SW480 (cell line): ENCODE measurements at regions not wholly inside any gene's neighbourhood (a gene's known extent, or its start where the extent isn't known, plus 50 kb on each side); places are given as distances from the start of the nearest gene placed in this dataset.
"Not testable (repeated sequence)": the region's sequence is repeated elsewhere in the genome, so short reads cannot be mapped to it uniquely, and the experiment has no call there.

Experiments used
- DNase-seq: peaks from one replicate; pipeline ENCODE4 v3.0.0-alpha.2; 2016; ENCODE audit warnings: low spot score

DNA sequence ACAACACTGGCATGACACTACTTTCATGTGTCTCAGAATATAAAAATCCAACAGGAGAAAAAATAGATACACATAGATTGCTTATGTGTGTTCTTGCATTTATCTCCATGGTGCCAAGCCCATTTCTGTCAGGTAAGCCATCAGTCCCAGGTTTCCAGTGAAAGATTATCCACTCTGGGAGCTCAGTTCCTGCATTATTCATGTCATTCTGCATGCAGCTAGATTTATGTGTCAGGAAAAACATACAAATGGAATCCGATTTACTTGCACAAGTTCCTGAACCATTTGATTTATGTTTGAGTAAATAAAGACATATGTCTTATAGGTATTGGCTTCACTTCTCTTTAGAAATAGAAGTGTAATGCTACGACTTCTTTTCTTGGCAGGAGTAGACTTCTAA lies 569.7 kb downstream of the KCNJ2 start:
- no peak for DNase-seq

DNA sequence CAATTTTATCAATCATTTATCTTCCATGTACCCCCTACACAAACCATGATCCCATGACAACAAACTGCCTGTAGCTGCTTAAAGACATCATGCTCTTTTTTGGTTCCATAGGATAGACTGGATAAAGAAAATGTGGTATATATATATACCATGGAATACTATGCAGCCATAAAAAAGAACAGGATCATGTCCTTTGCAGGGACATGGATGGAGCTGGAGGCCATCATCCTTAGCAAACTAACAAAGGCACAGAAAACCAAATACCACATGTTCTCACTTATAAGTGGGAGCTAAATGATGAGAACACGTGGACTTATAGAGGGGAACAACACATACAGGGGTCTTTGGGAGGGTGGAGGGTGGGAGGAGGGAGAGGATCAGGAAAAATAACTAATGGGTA lies 577.2 kb downstream of the KCNJ2 start:
- not testable (repeated sequence) for DNase-seq

DNA sequence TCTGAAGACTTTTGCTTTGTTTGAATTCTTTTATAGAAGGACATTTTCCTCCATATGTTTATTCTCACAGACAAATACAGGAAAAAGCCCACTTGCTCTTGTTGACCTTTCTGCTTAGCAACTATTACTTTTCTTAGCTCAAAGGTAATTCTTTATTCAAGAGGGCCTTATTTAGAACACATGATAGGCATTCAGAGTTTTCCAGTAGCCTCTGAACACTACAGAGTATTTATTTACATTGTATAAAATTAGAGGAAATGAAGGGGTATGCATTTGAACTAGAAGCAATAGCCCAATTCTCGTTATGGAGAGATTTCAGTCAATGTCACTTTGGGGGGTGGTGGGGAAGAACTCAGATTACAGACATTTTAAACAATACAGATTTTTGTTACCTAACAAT lies 581.7 kb downstream of the KCNJ2 start:
- DNase-seq, result no peak

- not testable (repeated sequence) for DNase-seq
Measured at GRCh38 chr17:70752461-70752860, 583.1 kb downstream of the KCNJ2 start.

DNA sequence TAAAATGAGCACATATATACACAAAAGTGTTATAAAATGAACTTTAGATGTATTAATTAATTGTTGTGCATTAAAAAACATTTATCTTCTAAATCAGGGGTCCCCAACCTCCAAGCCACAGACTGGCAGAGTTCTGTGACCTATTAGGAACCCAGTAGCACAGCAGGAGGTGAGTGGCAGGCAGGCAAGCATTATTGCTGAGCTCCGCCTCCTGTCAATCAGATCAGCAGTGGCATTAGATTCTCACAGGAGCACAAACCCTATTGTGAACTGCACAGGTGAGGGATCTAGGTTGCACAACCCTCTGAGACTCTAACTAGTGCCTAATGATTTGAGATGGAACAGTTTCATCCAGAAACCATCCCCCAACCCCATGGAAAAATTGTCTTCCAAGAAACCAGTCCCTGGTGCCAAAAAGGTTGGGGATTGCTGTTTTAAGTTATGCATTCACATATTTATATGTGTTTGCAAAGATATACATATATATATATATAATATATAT lies 583.7 kb downstream of the KCNJ2 start:
- DNase-seq, result no peak

DNA sequence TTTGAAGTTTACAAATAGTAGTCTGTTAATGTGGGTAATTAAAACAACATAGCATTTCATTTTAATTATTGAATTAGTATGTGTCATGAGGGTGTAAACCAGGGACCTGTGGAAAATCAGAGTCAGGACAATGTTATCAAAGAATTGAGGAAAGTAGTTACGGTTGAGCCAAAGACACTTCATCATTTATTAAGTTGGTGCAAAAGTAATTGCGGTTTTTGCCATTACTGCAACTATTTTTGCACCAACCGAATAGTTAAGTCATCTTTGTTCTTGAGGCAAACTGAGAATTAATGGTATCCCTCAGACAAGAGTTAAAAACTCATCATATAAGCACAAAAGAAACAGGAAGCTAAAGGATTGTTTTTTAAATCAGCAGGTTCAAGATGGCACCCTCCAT lies 593.7 kb downstream of the KCNJ2 start:
- no peak for DNase-seq

DNA sequence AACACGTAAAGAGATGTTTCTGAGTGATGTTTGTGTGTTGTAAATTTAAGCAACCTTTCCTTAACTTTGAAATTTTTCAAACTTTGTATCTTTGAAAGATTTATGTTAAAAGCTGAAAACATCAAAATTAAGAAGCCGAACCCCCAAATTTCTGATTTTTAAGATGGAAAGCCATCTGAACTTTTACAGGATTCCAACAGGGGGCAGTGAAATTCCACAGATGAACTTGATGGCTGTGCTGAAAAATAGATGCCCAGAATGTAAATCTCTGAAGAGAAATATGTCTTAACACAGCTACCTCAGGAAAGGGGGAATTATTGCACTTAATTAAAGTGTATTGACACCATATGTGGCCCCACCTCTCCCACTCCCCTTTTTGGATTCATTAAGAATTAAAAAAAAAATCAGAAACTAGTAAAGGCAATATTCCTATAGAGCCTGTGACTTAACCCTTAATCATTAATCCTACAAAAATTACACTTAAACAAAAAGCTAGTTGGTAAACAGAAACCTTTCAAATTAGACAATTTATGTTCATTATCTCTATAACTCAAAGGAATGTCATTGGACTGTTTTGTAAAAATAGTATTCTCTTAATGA lies 597.9 kb downstream of the KCNJ2 start:
- DNase-seq, result peak; percentile 46

GRCh38 chr17:70769956-70770355 lies 600.6 kb downstream of the KCNJ2 start:
- no peak for DNase-seq

GRCh38 chr17:70771804-70772386 lies 602.6 kb downstream of the KCNJ2 start:
- DNase-seq, result no peak

DNA sequence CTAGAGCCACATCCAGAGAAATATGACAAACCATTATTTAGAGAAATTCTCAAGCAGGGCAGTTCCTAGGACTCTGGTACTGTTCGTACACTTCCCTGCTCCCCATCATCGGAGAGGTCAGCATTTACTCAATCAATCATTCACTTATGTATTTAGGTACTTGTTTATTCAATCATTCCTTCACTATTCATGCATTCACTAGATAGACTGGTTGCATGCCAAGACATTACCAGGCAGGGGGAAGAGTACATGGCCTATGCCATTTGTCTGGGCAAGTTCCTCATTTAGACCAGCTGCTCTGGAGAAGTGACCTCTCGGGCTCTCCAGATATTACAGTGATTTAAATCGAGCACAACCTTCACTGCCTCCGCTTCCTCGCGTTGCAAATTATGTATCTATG lies 603.4 kb downstream of the KCNJ2 start:
- DNase-seq, result no peak

- DNase-seq, result no peak
Measured at GRCh38 chr17:70773258-70773657, 603.9 kb downstream of the KCNJ2 start.

DNA sequence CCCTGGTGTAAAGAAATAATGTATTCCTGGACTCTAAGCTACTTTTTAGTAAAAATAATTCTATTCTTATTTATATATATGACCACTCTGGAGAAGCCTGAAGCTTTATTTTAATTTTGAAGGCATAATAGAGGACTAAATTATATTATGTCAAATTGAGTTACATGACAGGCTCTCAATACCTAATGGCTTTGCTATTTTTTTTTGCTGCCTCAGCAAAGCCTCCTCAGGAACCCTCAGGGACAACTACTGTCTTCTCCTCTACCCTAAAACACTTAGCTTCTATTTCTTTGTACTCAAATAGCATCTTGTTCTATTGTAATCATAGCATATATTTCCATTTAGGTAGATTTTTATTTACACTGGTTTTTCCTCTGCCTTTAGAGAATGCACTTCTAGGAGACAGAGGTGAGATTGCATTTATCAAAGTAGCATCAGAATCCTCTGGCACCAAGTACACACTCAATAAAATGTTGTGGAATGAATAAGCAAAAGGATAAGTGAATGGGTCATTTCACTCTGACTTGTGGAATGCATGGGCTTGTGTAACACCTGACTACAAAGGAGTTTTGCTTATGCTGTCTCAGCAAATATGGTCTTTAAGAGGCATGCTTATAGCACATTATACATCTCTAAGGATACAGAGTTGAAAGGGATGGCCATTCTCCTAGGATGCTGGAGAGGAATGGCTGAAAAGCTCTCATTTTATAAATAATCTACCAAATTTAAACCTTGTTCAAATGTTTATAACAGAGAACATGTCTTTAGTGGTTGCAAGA lies 605.2 kb downstream of the KCNJ2 start:
- no peak for DNase-seq

GRCh38 chr17:70775679-70776078 lies 606.3 kb downstream of the KCNJ2 start:
- no peak for DNase-seq

DNA sequence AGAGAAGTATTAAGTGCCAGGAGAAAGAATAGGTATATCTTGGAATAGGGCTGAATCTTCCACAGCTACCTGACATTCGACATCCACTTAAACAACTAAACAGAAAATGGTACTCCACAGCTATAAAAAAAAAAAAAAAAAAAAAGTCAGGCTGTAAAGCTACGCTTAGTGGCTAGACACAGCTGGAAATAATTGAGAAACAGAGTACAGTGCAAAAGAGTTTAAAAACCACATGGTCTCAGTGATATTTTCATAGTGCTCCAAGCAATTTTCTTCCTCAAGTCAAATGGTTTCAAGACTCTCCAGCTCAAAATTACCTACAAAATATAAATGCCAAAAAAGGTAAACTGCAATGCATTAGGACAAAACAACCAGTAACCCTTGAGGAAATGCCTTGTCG lies 607.1 kb downstream of the KCNJ2 start:
- DNase-seq, result no peak

- DNase-seq, result no peak
Measured at GRCh38 chr17:70780031-70780430, 610.7 kb downstream of the KCNJ2 start.

DNA sequence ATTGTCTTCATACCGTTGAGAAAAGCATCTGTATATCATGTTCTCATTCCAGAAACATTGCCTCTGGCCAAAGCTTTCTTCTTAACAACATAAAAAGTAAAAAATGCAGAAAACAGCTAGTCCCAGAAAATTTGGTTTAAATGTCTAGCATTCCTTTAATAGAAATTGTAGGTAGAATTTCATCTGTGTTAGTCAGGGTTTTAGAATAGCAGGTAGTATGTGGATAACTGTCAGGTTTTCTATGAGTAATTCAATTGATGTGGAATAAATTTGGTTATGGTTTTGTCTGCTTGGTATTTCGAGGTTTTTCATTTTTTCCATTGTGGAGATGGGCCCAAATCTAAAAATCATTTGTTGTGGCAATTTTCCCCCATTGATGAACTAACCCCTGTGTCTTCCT lies 616.7 kb downstream of the KCNJ2 start:
- DNase-seq, result no peak

DNA sequence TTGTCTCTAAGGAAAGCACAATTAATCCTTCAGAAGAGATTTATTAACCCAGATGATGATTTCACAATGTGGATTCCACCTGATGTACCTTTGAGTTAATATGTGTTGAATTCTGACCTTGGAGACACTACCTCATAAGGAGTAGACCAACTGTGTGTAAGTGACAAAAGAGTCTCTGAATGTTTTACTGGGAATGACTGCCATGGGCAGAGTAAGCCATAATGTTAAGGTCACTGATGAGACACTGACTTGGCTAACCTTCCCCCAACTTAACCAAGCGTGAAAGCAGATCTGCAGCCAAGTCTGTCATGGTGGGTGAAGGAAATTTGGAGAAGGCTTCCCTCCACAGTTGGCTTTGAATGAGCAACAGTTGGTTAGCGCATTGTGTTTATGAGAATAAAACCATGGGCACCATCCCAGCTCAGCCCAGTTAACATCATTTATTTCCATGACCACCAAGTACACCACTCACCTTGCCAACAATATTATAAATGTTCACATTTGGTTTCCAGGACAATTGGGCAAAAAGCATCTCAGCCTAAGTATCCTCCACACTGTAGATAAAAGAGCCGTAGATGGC lies 618.5 kb downstream of the KCNJ2 start:
- DNase-seq, result no peak

DNA sequence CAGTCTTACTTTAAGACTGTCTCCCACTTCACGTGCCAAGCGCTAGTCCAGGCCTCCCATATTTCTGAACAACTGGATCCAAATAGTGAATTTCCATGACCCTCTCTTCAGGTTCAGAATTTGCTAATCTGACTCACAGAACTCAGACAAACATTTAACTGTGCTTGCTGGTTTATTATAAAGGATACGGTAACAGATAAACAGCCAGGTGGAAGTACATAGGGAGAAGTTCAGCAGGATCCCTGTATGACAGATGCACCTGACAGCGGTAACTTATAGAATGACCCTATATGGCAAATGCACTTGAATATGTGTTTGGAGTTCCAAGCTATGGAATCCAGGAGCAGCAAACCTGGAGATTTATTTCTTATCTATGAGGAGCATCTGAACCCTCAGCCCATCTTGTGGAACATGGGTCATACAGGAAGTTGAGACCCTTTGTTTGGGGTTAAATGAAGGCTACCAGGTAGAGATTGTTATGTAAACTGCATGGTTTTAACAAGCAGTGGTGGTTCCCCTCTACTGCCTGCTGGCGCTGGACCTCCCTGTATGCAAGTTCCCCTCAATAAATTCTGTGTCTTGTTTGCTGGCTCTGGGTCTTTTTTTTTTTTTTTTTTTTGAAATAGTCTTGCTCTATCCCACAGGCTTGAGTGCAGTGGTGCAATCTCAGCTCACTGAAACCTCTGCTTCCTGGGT lies 622.6 kb downstream of the KCNJ2 start:
- DNase-seq, result no peak

DNA sequence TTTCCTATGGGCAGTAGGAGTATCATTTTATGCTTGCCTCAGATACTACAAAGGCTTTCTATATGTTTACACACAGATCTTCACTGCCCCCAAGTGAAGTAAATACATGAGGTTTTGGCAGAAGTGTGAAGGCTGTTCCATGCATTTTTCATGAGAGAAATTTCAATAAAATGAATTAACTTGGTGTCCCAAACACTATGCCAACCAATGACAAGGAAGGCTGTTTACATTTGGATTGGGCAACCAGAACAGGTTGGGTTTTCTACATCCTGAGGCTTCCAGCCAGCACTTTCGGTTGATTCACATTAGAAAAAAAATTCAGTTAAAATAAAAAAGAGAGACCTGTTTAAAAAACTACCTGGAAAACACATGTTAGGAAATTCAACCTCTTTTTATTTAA lies 625.4 kb downstream of the KCNJ2 start:
- DNase-seq, result no peak

- DNase-seq, result no peak
Measured at GRCh38 chr17:70795620-70796019, 626.3 kb downstream of the KCNJ2 start.

DNA sequence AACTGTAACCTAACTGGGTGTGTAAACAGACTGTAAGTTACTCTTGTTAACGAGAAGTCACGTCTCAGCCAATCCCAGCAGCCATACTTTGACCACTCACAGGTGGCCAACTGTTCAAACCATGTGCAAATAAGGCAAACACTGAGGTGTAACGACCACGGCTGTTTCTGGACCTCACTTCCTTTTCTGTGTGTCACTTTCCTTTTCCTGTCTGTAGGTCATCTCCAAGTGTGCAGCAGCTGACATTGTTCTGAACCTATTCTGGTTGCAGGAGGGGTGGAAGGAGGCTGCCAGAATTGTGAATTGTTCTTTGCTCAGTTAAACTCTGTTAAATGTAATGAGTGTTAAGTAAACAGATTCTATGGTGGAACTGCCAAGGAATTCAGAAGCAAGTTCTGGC lies 627.4 kb downstream of the KCNJ2 start:
- DNase-seq, result no peak

DNA sequence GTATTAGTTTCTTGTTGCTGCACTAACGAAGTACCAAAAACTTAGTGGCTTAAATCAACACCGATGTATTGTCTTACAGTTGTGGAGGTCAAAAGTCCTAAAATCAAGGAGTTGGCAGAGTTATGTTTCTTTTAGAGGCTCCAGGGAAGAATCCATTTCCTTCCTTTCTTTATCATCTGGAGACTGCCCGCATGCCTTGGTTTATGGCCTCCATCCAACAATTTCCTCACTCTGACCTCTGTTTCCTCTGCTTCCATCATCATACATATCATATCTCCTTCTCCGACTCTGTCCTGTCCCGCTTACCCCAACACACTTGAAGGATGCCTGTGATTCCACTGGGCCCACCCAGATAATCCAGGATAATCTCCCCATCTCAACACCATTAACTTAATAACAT lies 627.8 kb downstream of the KCNJ2 start:
- DNase-seq, result no peak
